GM10248 (cell line): ENCODE measurements at regions not wholly inside any gene's neighbourhood (a gene's known extent, or its start where the extent isn't known, plus 50 kb on each side); places are given as distances from the start of the nearest gene placed in this dataset.

Experiments used
- CTCF ChIA-PET: fragments of 300-600 bp; sonication (Branson Sonifier 250); formaldehyde crosslinking; extraction: SDS; loops from one replicate; lab custom pipeline; 2021; ENCODE audit warnings: antibody characterized with exemption; lab: Yijun Ruan, JAX
- POLR2A ChIA-PET: fragments of 350-650 bp; sonication (Branson Sonifier 250); formaldehyde crosslinking; extraction: SDS; loops from one replicate; lab custom pipeline; 2020; ENCODE audit warnings: antibody characterized with exemption; lab: Yijun Ruan, JAX
- DNase-seq: peaks from one replicate; pipeline ENCODE4 v3.0.0; 2012; ENCODE audit errors: extremely low spot score
- CTCF ChIP-seq: IDR thresholded peaks from 2 replicates; pipeline ENCODE4 v1.5.1; 2012; ENCODE audit warnings: mild to moderate bottlenecking, low read depth; ENCODE audit errors: extremely low read depth, missing control alignments, control extremely low read depth

- CTCF ChIA-PET: no interaction called here
- no peak for DNase-seq
- POLR2A ChIA-PET: no interaction called here
- no peak for TF ChIP-seq CTCF
Observed at GRCh38 chr2:4358837-4359236, 655.5 kb downstream of the DCDC2C start.

- TF ChIP-seq CTCF: no peak
- ChIA-PET CTCF (no interaction called here), POLR2A (no interaction called here)
- no peak for DNase-seq
Observed at GRCh38 chr2:4368907-4369306, 665.5 kb downstream of the DCDC2C start.

GRCh38 chr2:4369826-4370419 is 666.5 kb downstream of the DCDC2C start:
- no peak for DNase-seq
- CTCF ChIA-PET: no interaction called here
- no peak for TF ChIP-seq CTCF
- POLR2A ChIA-PET: no interaction called here

- DNase-seq: no peak
- ChIA-PET CTCF (no interaction called here), POLR2A (no interaction called here)
- no peak for TF ChIP-seq CTCF
Observed at GRCh38 chr2:4370422-4371090, 667.2 kb downstream of the DCDC2C start.

- no peak for DNase-seq
- POLR2A ChIA-PET: no interaction called here
- TF ChIP-seq CTCF: no peak
- CTCF ChIA-PET: interaction anchor here (1.1 to 1.9 kb wide), 2 partner anchors 13 to 44 kb away, joined by 3 to 5 read pairs; no protein-coding TSS in a partner anchor
Observed at GRCh38 chr2:4381049-4381448, 677.7 kb downstream of the DCDC2C start.

- no peak for DNase-seq
- POLR2A ChIA-PET: no interaction called here
- CTCF ChIA-PET: interaction anchor here (1.1 to 1.9 kb wide), 2 partner anchors 12 to 45 kb away, joined by 3 to 5 read pairs; no protein-coding TSS in a partner anchor
Observed at GRCh38 chr2:4381773-4382172, 678.4 kb downstream of the DCDC2C start.

More at GRCh38 chr2:4381773-4382172, 678.4 kb downstream of the DCDC2C start:
- TF ChIP-seq CTCF: no peak
